HepG2 (cell line): ENCODE measurements at regions not wholly inside any gene's neighbourhood (a gene's known extent, or its start where the extent isn't known, plus 50 kb on each side); places are given as distances from the start of the nearest gene placed in this dataset.

ENCODE experiments used
- CREB1 ChIP-seq, 2 experiments: fragments of 450-650 bp in 1 of 2; IDR thresholded peaks; 2 replicates each; pipeline ENCODE4 v1.6.1; 2016 to 2017; ENCODE audit warnings: control low read depth in 1 of 2, mild to moderate bottlenecking in 1 of 2, missing compliant biosample characterization in 1 of 2, missing genetic modification characterization in 1 of 2
- DPF2 ChIP-seq: sonication (generic); formaldehyde crosslinking; IDR thresholded peaks from 2 replicates; pipeline ENCODE4 v1.4.0; 2020; ENCODE audit warnings: mild to moderate bottlenecking, low read depth, missing genetic modification reagents, borderline replicate concordance
- GTF2F1 ChIP-seq: fragments of 150-350 bp; IDR thresholded peaks from 2 replicates; pipeline ENCODE4 v1.6.1; 2014; ENCODE audit warnings: low read length
- NFRKB ChIP-seq: fragments of 450-650 bp; IDR thresholded peaks from 2 replicates; pipeline ENCODE4 v1.6.1; 2017
- ONECUT2 ChIP-seq: sonication (generic); formaldehyde crosslinking; IDR thresholded peaks from 2 replicates; pipeline ENCODE4 v1.4.0; 2020; ENCODE audit warnings: missing genetic modification reagents
- PREB ChIP-seq: sonication (generic); formaldehyde crosslinking; IDR thresholded peaks from 2 replicates; pipeline ENCODE4 v1.4.0; 2020; ENCODE audit warnings: missing genetic modification reagents
- RNF2 ChIP-seq: fragments of 450-650 bp; conservative IDR thresholded peaks from 2 replicates; pipeline ENCODE4 v1.6.1; 2016; ENCODE audit warnings: low read depth
- TCF12 ChIP-seq, 2 experiments: fragments of 450-650 bp in 1 of 2; sonication (generic) in 1 of 2; formaldehyde crosslinking in 1 of 2; IDR thresholded peaks; 2 replicates each; pipeline versions ENCODE4 v1.6.1 to v1.8.0; 2017 to 2022; ENCODE audit warnings: antibody characterized with exemption in 1 of 2, mild to moderate bottlenecking in 1 of 2, missing genetic modification reagents in 1 of 2, moderate library complexity in 1 of 2
- ZC3H4 ChIP-seq: sonication (generic); formaldehyde crosslinking; IDR thresholded peaks from 2 replicates; pipeline ENCODE4 v1.4.0; 2020; ENCODE audit warnings: missing genetic modification reagents, borderline replicate concordance
- ZNF160 ChIP-seq: sonication (generic); formaldehyde crosslinking; IDR thresholded peaks from 2 replicates; pipeline ENCODE4 v1.8.0; 2022; ENCODE audit warnings: mild to moderate bottlenecking, inconsistent platforms, missing genetic modification reagents
- ZNF549 ChIP-seq: sonication (generic); formaldehyde crosslinking; IDR thresholded peaks from 2 replicates; pipeline ENCODE4 v1.5.0; 2020; ENCODE audit warnings: missing genetic modification reagents
- TF ChIP-seq, protein P1 (sequence below): sonication (generic); formaldehyde crosslinking; IDR thresholded peaks from 2 replicates; pipeline ENCODE4 v1.5.0; 2020; ENCODE audit warnings: mild to moderate bottlenecking, missing genetic modification reagents, moderate library complexity
- TF ChIP-seq, protein P2 (sequence below): sonication (generic); formaldehyde crosslinking; IDR thresholded peaks from 2 replicates; pipeline ENCODE4 v1.8.1; 2022; ENCODE audit warnings: low read depth, mild to moderate bottlenecking, missing genetic modification reagents

GRCh38 chr6:111983193-111983592 lies 70.7 kb upstream of the CCN6 start:
- TF ChIP-seq DPF2 (CRISPR knock-in tag): no peak
- no peak for TF ChIP-seq PREB (CRISPR knock-in tag)
- no peak for TF ChIP-seq ZNF549 (CRISPR knock-in tag)
- no peak for TF ChIP-seq GTF2F1
- TF ChIP-seq, protein P1, sequence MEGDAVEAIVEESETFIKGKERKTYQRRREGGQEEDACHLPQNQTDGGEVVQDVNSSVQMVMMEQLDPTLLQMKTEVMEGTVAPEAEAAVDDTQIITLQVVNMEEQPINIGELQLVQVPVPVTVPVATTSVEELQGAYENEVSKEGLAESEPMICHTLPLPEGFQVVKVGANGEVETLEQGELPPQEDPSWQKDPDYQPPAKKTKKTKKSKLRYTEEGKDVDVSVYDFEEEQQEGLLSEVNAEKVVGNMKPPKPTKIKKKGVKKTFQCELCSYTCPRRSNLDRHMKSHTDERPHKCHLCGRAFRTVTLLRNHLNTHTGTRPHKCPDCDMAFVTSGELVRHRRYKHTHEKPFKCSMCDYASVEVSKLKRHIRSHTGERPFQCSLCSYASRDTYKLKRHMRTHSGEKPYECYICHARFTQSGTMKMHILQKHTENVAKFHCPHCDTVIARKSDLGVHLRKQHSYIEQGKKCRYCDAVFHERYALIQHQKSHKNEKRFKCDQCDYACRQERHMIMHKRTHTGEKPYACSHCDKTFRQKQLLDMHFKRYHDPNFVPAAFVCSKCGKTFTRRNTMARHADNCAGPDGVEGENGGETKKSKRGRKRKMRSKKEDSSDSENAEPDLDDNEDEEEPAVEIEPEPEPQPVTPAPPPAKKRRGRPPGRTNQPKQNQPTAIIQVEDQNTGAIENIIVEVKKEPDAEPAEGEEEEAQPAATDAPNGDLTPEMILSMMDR (CRISPR knock-in tag): no peak
- TF ChIP-seq ZC3H4: no peak
- TF ChIP-seq CREB1 (IDR thresholded peaks at IDR 0.05): no peak
- no peak for TF ChIP-seq CREB1 (CRISPR knock-in tag; IDR thresholded peaks at IDR 0.05)
- no peak for TF ChIP-seq ONECUT2
- no peak for TF ChIP-seq RNF2
- no peak for TF ChIP-seq ZNF160 (CRISPR knock-in tag)
- TF ChIP-seq TCF12 (IDR thresholded peaks at IDR 0.05): no peak
- no peak for TF ChIP-seq TCF12 (CRISPR knock-in tag; IDR thresholded peaks at IDR 0.05)
- no peak for TF ChIP-seq NFRKB
- TF ChIP-seq, protein P2, sequence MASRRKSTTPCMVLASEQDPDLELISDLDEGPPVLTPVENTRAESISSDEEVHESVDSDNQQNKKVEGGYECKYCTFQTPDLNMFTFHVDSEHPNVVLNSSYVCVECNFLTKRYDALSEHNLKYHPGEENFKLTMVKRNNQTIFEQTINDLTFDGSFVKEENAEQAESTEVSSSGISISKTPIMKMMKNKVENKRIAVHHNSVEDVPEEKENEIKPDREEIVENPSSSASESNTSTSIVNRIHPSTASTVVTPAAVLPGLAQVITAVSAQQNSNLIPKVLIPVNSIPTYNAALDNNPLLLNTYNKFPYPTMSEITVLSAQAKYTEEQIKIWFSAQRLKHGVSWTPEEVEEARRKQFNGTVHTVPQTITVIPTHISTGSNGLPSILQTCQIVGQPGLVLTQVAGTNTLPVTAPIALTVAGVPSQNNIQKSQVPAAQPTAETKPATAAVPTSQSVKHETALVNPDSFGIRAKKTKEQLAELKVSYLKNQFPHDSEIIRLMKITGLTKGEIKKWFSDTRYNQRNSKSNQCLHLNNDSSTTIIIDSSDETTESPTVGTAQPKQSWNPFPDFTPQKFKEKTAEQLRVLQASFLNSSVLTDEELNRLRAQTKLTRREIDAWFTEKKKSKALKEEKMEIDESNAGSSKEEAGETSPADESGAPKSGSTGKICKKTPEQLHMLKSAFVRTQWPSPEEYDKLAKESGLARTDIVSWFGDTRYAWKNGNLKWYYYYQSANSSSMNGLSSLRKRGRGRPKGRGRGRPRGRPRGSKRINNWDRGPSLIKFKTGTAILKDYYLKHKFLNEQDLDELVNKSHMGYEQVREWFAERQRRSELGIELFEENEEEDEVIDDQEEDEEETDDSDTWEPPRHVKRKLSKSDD (CRISPR knock-in tag): no peak
